Central memory CD4-positive, alpha-beta T cell (primary cell): ENCODE measurements at regions not wholly inside any gene's neighbourhood (a gene's known extent, or its start where the extent isn't known, plus 50 kb on each side); places are given as distances from the start of the nearest gene placed in this dataset.

Source experiments
- DNase-seq: peaks from one replicate; pipeline ENCODE4 v3.0.0; 2022

DNA sequence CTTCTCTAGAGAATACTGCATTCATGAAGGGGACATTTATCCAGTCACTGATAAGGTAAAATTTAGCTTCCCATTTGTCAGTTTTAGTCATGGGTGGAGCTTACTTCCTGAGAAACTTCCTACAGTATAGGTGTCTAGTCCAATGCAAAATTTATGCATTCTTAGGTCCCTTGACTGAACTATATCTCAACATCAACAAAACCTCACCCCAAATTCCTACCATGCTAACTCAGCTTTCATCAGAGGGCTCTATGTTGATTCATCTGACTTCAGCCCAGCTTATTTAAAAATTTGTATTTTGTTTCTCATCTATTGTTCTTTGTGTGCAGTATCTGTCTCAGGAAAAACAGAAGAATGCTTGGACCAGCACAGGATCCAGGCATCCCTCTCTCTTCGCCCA is 296.4 kb upstream of the ACVR2A start:
- no peak for DNase-seq

DNA sequence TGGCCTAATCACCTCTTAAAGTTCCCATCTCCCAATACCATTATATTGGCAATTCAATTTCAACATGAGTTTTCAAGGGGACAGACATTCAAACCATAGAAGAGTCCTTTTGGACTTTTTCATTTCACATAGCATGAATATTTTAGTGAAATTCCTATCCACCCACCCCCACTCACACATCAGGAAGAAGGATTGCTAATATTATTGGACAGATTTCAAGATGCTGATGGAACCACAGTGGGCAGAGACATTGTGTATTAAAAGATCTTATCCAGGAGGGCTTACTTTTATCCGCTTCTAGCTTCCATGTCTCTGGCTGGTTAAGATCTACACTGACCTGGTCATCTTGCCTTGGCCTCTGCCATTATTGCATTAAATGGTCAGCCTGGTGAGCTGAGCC is 297.4 kb upstream of the ACVR2A start:
- DNase-seq, result no peak

DNA sequence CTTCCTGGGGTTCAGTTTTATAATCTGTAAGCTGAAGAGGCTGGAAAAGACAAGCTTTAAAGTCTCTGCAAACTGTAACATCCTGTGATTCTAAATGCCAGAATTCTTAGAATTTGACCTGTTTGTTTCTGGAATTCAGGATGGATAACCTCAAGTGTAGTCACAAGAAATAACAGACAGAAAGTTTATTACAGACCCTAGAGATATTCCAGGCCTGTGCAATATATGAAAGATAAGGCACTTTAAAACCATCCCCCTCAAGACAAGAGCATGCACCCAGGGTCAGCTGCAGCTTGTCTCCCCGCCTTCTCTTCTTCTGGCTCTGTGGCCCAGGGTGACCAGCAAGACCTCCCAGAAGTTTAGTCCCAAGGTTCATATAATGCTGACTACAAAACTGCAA is 298.7 kb upstream of the ACVR2A start:
- DNase-seq, result no peak

DNA sequence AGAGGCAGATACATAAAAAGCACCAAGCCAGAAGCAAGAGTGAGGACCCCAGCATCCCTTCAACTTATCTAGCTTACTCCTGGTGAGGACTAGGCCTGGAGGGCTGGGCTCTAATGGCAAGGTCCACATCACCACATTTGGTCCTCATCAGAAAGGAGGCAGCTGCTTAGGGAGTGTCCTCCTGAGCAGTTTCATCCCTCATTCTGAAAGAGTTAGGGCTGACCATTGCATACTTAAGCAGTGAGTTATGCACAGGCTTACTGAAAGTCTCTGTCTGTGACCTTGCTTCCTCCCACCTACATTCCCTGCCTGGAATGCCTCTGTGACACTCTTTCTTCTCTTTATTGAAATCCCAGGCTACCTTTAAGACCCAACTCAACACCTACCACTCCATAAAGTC is 301.8 kb upstream of the ACVR2A start:
- no peak for DNase-seq

DNA sequence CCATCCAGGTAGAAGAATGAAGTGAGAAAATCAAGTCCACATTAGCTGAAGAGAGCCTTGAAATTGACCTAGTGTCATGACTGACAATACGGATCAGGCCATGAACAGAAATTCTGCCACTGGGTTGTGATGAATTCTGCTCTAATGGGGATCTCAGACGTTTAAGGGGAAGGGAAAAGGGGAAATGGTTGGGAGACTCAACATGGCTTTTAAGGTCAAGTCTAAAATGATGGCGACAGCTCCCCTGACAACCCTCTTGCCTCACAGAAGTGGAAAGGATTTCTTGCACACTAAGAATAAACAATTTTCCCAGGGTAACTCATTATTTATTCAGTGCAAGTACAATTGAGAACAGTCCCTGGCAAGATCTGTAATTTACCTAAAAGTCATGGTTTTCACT is 302.5 kb upstream of the ACVR2A start:
- no peak for DNase-seq

DNA sequence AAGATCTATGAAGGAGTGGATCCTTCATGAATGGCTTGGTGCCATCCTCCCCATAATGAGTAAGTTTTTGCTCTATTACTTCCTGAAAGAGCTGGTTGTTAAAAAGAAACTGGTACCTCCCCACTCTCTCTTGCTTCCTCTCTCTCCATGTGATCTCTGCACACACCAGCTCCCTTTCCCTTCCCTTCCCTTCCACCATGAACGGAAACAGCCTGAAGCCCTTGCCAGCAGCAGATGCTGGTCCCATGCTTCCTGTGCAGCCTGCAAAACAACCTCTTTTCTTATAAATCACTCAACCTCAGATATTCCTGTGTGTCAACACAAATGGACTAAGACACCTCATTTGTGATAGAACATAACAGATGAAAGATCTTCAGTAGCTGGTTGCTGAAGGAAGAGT is 303.5 kb upstream of the ACVR2A start:
- no peak for DNase-seq

DNA sequence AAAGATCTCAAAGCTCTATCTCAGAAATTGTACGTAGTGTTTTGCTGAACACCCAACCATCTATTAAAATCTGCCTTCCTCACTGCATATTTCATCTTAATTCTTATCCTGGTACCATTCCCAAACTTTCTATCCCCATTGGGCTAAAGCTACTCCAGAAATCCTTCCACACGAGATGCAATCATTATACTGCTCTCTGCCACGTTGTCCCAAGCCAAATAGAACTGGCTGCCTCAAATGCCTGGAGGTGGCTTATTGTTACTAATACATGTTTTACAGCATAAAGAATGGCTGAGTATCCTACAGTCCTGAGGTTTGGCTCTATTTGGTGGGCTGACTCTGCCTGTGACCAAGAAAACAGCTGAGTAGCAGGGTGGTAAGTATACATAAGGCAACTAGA is 306.0 kb upstream of the ACVR2A start:
- no peak for DNase-seq

DNA sequence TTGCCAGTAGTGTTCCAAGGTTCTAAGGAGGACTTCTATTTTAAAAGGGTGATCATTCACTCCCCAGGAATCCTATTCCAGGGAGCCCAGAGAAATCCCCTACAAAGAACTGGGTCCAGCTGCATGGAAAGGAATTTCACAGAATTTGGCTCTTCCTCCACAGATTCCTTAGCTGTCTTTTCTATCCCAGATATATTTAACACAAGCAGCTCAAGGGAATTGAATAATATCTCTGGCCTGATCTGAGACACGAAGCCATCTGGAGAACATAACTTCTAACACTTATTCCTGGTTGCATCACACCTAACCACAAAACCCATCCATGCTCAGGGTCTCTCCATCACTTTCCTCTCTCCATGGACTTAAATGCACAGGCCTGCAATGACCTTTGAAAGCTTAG is 306.7 kb upstream of the ACVR2A start:
- no peak for DNase-seq

DNA sequence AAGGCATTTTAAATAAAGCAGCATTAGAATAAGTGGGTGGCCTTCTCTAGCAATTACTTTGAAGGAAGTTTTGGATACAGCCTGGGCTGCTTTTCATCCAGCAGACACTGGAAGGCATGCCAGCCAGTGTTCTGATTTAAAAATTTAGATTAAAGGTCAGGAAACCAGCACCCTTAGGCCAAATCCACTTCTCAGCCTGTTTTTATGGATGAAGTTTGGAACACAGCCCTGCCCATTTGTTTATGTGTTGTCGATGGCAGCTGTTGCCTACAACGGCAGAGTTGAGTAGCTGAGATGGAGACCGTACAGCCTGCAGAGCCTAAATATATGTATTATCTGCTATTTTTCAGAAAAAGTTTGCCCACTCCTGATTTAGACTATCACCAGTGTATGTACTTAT is 313.6 kb upstream of the ACVR2A start:
- DNase-seq, result no peak

DNA sequence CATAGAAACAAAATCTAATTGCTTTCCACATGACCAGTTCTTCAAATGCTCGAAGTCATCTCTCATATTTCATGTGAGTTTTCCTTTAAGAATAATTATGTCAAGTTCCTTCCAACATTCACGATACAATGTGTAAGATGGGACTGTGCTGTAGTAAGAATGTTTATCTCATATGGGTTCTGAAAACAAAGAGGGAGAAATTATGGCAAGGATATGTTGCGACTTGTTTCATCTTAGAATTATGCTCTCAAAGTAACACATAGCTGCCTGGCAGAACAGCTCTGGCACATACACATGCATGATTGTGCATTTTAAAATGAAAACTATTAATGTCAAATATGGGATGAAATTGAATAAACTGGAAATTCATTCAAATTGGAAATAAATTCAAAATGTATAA is 314.8 kb upstream of the ACVR2A start:
- DNase-seq, result no peak

DNA sequence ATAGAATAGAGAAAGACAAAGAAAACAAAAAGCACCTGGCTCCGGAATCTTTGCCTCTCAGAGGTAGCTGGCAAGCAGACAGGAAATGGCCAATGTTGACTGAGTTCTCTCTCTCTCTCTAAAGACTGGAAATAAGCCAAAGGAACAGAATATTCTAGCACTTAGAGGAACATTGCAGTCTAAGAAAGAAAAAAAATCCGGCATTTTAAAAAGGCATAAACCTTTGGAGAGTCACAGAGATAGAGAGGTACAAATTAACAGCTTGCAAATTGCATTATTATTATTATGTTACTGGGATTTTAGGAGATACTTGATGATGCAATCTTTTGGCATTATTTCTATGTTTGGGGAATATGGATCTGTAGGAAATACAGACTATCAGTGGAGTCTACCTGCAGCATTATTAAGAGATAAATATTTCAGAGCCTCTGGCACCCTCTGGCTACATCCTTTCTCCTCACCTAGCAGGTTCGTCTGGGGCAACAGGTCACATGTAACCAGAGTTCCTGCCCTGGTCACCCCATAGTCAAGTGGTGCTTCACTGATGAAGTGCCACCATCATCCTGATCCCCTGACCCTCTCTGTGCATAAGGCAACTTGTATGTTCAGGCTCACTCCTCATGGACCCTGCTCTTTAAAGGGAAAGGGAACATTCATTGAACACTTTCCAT is 318.9 kb upstream of the ACVR2A start:
- no peak for DNase-seq

DNA sequence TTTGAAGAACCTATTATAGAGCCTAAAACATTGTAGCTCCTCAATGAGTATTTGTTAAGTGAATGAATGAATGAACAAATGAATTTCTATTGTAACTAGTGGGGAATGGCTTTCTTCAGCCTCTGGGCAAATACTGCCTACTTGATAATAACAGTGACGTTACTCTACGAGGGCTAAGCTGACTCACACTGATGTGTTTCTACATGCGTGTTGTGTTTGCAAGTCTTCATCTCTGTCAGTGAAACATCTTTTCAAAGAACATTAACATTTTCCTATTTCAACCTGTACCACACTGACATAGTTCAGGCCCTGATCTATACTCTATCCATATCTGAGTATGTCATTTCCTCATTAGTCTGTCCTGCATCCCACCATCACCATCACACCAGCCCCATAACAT is 319.9 kb upstream of the ACVR2A start:
- no peak for DNase-seq

DNA sequence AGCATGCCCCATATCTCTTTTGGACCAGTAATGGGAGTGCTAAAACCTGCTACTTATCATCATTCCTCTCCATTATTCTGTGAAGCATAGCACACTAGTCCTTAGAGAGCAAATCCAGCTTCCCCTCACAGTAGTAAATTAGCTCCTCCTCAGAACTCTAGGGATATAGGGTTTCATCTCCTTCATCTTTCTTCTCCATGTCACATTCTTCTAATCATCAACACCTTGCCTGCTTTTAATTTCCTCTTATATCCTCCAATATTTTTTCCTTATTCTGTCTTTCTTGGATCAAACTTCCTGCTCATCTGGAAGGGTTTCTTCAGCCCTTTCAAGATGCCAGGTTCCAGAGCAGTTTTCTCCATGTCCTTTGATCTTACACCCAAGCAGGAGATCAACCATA is 321.4 kb upstream of the ACVR2A start:
- no peak for DNase-seq

DNA sequence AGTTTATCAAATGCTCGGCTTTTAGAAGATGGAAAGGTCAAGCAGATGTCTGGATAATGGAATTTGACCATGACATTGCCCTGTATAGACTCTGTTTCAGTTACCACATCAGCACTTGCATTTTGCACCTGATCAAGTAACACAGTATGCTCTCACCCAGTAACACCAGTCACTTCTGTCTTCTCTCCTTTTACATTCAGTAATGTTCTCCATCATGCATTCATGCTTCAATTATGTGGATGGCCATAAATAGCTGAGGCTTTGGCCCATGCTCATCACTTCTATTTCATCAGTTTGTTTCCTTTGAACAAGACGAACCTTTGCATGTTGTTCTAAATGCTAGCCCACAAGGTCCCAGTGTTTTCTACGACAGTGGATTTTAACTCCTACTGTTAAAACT is 322.9 kb upstream of the ACVR2A start:
- no peak for DNase-seq

DNA sequence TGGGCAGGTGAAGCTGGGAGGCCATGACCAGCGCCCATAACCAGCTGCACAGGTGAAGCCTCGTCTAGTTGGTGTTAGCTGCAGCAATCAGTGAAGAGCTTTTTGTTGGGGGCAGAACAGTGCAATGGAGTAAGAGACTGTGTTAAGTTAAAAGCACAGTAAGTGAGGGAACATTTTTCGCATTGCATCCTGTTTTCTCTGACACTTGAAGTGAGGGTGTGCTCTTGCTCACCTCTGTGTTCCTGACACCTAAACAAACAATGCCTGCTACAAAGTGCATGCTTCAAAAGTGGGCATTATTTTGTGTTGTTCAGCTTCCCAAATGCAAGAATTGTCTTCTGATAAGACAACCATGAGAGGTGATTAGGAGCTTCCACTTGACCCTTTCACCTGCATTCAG is 324.0 kb upstream of the ACVR2A start:
- no peak for DNase-seq

DNA sequence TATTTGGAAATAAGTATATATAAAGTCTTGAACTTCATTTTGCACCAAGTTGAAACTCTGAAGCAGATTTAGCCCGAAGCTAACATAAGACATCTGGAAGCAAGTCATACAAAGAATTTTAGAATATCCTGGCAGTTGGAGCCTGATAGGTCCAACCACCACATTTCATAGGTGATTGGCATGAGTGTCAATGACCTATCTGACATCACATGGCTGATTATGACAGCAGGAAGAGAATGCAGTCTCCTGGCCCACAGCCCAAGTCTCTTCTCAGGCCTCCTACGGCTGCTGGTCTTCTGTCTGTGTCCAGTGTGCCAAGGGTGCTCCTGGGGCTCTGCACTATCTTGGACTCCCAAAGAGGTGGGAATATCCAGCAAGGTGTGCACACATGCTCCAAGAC is 325.7 kb upstream of the ACVR2A start:
- DNase-seq, result no peak

DNA sequence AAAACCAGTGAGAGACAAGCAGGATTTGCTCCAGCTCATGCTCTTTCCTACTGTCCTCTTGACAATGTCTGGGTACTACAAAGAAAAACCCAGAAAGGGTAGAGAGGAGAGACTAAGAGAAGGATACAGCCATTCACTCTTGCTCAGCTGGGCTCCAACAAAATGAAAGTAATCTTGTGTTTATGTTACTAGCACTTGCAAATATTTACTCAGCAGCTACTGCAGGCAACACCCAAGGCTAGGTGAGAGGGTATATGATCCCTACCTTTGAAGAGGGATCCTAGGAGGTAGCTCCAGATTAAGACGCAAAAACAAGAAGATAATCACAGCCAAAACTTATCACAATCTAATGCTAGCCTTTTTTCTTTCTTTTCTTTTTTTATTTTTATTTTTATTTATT is 329.6 kb upstream of the ACVR2A start:
- no peak for DNase-seq

DNA sequence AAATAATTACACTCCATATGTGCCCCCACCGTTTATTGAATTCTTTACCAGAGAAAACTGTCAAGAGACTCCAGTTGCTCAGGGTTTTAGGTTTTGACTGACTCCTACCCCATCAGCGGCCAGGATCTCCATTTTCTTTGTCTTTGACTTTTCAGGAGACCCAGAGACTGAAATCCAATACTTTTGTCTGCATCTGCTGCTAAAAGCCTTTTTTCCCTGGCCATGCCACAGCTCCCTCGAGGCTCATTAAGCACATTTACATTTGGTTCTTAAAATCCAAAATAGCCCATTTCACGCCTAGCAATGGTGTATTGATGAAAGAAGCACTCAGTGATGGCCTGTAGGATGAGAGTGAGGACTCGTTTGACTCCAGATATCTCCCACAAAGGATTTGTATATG is 332.6 kb upstream of the ACVR2A start:
- no peak for DNase-seq

DNA sequence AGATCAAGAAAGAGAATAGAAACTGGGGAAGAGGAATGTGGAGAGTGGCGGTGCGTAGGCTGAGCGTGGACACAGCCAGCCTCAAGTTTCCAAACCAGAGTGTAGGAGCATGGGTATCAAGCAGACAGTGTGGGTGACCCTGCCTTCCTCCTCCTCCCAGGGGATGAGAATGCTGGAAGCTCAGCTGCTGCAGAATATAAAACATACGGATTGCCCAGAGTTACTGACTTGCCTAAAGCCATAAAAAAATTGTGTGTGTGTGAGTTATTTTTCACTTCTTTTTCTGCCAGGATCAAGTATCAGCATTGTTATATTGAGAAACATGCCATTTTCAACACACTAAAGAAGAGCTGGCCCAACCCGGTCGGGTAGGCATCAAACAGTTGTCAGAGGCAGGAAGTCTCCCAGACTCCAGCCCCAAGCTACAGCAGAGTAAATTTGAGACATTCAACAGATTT is 333.3 kb upstream of the ACVR2A start:
- DNase-seq, result peak; percentile 7

DNA sequence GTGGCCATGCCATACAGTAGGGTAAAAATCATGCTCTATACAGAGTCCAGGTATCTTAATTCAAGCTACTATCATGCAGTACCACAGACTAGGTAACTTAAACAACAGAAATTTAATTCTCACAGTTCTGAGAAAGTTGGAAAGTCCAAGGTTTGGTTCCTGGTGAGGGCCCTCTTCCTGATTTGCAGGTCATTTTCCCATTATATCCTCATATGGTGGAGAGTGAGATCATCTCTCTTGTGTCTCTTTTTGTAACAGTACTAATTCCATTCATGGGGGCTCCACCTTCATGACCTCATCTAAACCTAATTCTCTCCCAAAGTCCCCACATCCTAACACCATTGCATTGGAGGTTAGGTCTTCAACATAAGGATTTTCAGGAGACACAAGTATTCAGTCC is 335.0 kb upstream of the ACVR2A start:
- no peak for DNase-seq

DNA sequence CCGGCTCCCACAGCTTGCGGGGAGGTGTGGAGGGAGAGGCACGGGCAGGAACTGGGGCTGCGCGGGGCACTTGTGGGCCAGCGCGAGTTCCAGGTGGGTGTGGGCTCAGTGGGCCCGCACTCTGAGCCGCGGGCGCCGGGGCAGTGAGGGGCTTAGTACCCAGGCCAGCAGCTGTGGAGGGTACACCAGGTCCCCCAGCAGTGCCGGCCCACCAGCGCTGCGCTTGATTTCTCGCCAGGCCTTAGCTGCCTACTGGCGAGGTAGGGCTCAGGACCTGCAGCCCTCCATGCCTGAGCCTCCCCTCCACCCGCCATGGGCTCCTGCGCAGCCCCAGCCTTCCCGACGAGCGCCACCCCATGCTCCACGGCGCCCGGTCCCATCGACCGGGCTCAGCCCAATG is 337.9 kb upstream of the ACVR2A start:
- no peak for DNase-seq

DNA sequence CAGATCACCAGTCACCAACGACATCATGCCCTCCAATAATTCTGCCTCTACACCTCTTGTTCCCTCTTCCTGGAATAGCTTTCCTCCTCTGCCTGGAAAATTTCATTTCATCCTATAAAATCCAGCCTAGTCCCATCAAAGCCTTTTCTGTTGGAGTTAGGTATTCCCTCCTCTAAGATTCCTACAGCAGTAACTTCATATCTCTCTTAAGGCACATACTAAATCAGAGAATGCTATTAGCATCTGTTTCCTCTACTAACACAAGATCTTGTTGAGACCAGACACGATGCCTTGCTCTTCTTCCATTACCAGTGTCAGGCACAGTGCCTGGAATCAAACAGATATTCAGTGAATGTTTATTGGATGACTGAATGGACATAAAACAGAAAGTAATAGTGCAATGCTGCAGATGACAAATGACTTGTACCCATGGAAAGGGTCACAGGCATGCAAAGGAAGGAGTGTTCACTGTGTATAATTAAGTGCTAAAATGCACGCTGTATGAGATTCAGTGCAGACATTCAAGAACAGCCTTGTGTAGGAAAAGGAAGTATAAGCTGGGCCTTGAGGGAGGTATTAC is 342.0 kb upstream of the ACVR2A start:
- DNase-seq, result no peak

DNA sequence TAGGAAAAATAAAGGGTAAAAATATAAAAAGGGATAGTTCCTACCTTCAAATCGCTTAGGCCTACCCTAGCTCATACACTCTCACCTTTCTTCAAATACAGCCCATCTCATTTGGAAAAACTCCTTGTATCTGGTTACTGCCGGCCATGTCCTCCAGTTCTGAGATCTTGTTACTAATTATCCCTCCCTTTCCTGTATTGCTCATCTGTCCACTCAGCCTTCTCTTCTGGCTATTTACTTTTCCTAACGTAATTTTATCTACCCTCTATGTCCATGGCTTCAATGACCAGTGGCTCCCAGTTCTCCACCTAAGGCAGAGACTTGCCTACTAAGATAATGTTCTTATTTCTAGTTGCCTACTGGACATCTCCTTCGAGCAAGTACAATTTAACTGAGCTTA is 342.9 kb upstream of the ACVR2A start:
- DNase-seq, result no peak

DNA sequence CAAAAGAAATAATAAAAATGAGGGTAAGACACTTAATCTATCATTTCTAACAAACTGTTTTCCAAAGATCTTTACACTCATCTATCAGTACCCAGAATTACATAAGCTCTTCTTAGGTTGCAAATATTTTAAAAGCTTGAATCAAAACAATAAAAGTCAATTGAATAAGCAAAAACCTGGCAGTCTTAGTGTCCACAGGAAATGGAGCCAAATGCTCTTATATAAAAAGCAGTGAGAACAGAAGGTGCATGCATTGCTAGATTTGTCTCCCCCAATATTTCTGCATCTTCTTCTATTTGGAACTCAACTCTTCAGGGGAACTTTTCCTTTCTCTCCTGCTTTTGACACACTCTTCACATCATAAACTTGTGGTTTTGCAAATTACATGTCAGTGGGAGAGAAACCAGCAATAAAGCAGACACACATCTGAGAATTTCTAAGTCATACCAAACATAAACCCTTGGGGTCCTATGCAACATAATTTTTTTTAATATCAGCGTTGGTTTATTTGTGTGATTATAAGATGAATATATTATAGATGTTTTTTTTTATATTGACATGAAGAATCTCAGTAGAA is 343.9 kb upstream of the ACVR2A start:
- DNase-seq, result no peak

DNA sequence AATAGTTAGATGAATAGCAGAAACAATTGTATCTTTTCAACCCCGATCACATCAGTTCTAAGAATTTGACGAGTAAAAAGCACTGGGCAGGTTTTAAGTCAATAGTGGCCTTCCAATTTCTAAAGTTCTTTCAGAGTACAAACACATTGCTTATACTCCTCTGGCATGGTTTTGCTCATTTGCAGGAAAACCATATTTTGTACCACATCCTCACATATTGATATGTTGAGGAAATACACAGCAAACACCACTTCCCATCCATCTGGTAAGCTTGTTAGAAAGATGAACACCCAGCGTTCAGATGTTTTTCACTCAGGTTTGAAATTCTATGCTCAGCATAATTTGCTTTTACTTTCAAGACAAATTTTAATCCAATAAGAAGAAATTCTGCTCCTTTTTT is 344.6 kb upstream of the ACVR2A start:
- peak; percentile 49 for DNase-seq
